Epithelial cell of esophagus (primary cell): ENCODE measurements at regions not wholly inside any gene's neighbourhood (a gene's known extent, or its start where the extent isn't known, plus 50 kb on each side); places are given as distances from the start of the nearest gene placed in this dataset.

Experiments used
- DNase-seq: peaks from one replicate; pipeline ENCODE4 v3.0.0; 2010; ENCODE audit warnings: low read depth
- H3K4me3 ChIP-seq: 2 replicates; pipeline ENCODE4 v1.5.1; 2011; ENCODE audit warnings: mild to moderate bottlenecking, low read length, control low read depth
- CTCF ChIP-seq: IDR thresholded peaks from 2 replicates; pipeline ENCODE4 v1.5.1; 2011; ENCODE audit warnings: low read depth, mild to moderate bottlenecking, low read length, control low read depth, inconsistent platforms; ENCODE audit not compliant: insufficient read depth; ENCODE audit errors: missing control alignments

- no peak for DNase-seq
- no peak overlapping the region for H3K4me3 ChIP-seq
- TF ChIP-seq CTCF: no peak
Observed at GRCh38 chr6:164014346-164015087, 600.0 kb downstream of the QKI start.

DNA sequence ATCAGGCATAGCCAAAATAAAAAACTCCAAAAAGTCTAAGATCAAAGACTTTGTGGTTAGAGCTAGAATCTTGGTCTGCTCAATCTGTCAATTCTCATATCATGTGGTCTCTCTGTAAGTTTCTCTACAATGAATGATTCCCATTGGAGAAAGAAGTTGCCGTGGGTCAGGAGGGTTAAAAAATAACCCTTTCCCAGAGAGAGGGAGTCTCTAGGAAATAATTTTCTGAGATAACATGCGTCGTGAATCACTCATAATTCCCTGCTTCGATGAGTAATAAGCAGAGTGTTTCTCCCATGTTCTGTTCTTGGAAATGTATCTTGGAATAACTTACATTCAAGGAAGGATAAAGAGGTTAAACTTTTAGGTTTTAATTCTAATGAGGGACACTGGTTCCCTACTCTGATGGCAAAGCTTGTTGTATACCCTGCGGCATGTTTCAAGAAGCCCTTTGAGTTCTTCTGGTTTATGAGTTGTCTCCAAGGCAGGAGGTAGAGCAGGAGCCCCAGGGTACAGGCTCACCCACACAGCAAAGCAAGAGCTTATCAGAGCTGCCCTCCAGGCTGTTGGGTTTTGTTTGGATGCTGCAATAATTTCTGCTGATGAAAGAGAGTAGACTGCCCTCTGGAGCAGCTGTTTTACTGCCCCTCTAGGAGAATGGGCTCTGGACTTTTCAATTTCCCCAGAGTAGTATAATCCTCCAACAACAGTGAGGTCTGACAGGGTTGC lies 599.1 kb downstream of the QKI start:
- DNase-seq: no peak
- TF ChIP-seq CTCF: no peak
- no peak overlapping the region for H3K4me3 ChIP-seq

GRCh38 chr6:164011321-164011720 lies 596.8 kb downstream of the QKI start:
- no peak for DNase-seq
- no peak overlapping the region for H3K4me3 ChIP-seq
- no peak for TF ChIP-seq CTCF

GRCh38 chr6:164010441-164011103 lies 596.1 kb downstream of the QKI start:
- DNase-seq: no peak
- H3K4me3 ChIP-seq: no peak overlapping the region
- TF ChIP-seq CTCF: no peak

DNA sequence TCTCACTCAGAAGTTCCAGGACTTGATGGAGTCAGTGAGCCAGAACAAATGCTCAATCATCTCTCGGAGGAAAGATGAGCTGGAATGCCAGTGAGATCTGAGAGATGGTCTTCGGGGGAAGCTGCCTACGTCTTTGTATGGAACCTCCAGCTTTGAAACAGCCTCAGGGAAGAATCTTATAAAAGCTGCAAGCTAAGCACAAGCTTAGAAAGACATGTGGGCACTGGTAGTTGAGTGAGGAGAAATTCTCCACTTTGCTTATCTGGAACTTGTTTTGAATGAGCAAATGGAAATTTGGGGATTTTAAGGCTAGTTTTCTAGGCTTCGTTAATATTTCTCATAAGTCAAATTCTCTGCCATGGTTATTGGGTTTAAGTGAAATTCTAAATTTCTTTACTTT lies 594.4 kb downstream of the QKI start:
- TF ChIP-seq CTCF: no peak
- no peak overlapping the region for H3K4me3 ChIP-seq
- no peak for DNase-seq

- no peak for TF ChIP-seq CTCF
- H3K4me3 ChIP-seq: no peak overlapping the region
- no peak for DNase-seq
Observed at GRCh38 chr6:164007881-164008280, 593.4 kb downstream of the QKI start.

DNA sequence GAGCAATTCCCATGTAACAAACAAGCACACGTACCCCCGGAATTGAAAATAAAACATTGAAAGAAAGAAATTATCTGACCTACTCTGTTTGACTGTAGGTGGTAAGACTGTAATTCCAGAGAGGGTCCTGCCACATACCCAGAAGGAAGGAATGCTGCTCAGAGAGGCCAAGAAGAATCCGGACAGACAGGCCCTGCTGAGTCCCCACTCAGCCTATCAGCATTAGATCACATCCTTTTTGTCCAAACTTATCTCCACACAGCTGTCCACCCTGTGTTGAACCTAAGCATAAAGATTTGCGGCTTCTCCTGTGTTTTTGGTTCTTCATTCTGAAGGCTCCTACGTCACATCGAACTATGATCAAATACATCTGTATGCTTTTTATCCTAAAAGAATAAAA lies 591.9 kb downstream of the QKI start:
- no peak overlapping the region for H3K4me3 ChIP-seq
- DNase-seq: no peak
- TF ChIP-seq CTCF: no peak
